Panc1 (cell line): ENCODE measurements at regions not wholly inside any gene's neighbourhood (a gene's known extent, or its start where the extent isn't known, plus 50 kb on each side); places are given as distances from the start of the nearest gene placed in this dataset.

ENCODE experiments used
- CTCF ChIP-seq: fragments of 450-650 bp; IDR thresholded peaks from 2 replicates; pipeline ENCODE4 v1.5.1; 2017; ENCODE audit warnings: mild to moderate bottlenecking
- SIN3A ChIP-seq: IDR thresholded peaks from 2 replicates; pipeline ENCODE4 v1.6.1; 2012; ENCODE audit warnings: low read depth, mild to moderate bottlenecking, low read length, moderate library complexity, borderline replicate concordance; ENCODE audit not compliant: insufficient read depth

- TF ChIP-seq SIN3A (no peak), CTCF (no peak)
Measured at GRCh38 chr20:22474224-22474623, 110.1 kb downstream of the FOXA2 start.
